Upper lobe of right lung (tissue), 1 donor: ENCODE measurements at regions not wholly inside any gene's neighbourhood (a gene's known extent, or its start where the extent isn't known, plus 50 kb on each side); places are given as distances from the start of the nearest gene placed in this dataset.
"Not testable (repeated sequence)": the region's sequence is repeated elsewhere in the genome, so short reads cannot be mapped to it uniquely, and the experiment has no call there.

ENCODE experiments used
- ATAC-seq: fragments of 200-7000 bp; cut with Tn5 transposase; one replicate; pipeline ENCODE4 v1.9.1; 2020; ENCODE audit warnings: mild to moderate bottlenecking, moderate library complexity
- DNase-seq: peaks from one replicate; pipeline ENCODE4 v3.0.0-alpha.2; 2020
- H3K27ac ChIP-seq: fragments of 200-600 bp; one replicate; pipeline ENCODE4 v1.8.0; 2022
- H3K27me3 ChIP-seq: fragments of 200-600 bp; one replicate; pipeline ENCODE4 v1.8.0; 2022; ENCODE audit warnings: mild to moderate bottlenecking
- H3K36me3 ChIP-seq: fragments of 200-600 bp; one replicate; pipeline ENCODE4 v1.8.0; 2022
- H3K4me1 ChIP-seq: fragments of 200-600 bp; one replicate; pipeline ENCODE4 v1.8.0; 2022
- H3K4me3 ChIP-seq: fragments of 200-600 bp; one replicate; pipeline ENCODE4 v1.8.0; 2022; ENCODE audit warnings: mild to moderate bottlenecking
- H3K9me3 ChIP-seq: fragments of 200-600 bp; one replicate; pipeline ENCODE4 v1.8.0; 2022
- CTCF ChIP-seq: fragments of 200-600 bp; IDR thresholded peaks from one replicate; pipeline ENCODE4 v1.8.0; 2022; ENCODE audit warnings: antibody characterized with exemption
- intact Hi-C: fragments of 100-400 bp; cut with DNase I; formaldehyde crosslinking; loops from one replicate; pipeline ENCODE4 v1.11.0; 2022
- donor health status: DM: no; HTN: yes; CAD: no; lungs with severe emphysema.

GRCh38 chr3:86410587-86410986, 580.4 kb downstream of the VGLL3 start:
- Histone ChIP-seq H3K27me3 (no peaks in the 10 kb centered on the region), H3K4me3 (no peak overlapping the region), H3K9me3 (no peaks in the 10 kb centered on the region), H3K4me1 (no peaks in the 10 kb centered on the region), H3K36me3 (no peaks in the 10 kb centered on the region), H3K27ac (no peak overlapping the region)
- TF ChIP-seq CTCF = no peak
- intact Hi-C loops = no loop called here
- DNase-seq (no peak), ATAC-seq (no peak)

GRCh38 chr3:86389759-86390158, 601.2 kb downstream of the VGLL3 start:
- ATAC-seq, DNase-seq, H3K27ac ChIP-seq, H3K4me1 ChIP-seq, H3K4me3 ChIP-seq, H3K9me3 ChIP-seq, H3K36me3 ChIP-seq, intact Hi-C loops, H3K27me3 ChIP-seq: not testable (repeated sequence)

- ATAC-seq (no peak), DNase-seq (no peak)
- TF ChIP-seq CTCF = no peak
- H3K9me3 ChIP-seq = no peaks in the 10 kb centered on the region
- no peaks in the 10 kb centered on the region for H3K36me3 ChIP-seq
- H3K27me3 ChIP-seq = no peaks in the 10 kb centered on the region
- intact Hi-C loops = no loop called here
- no peak overlapping the region for H3K4me3 ChIP-seq
- no peaks in the 10 kb centered on the region for H3K4me1 ChIP-seq
- H3K27ac ChIP-seq = no peak overlapping the region
These were observed 602.1 kb downstream of the VGLL3 start for GRCh38 chr3:86388820-86389219.

- intact Hi-C loops = no loop called here
- Histone ChIP-seq H3K27ac (no peak overlapping the region), H3K4me3 (no peak overlapping the region), H3K27me3 (no peaks in the 10 kb centered on the region), H3K4me1 (no peaks in the 10 kb centered on the region), H3K36me3 (no peaks in the 10 kb centered on the region), H3K9me3 (no peaks in the 10 kb centered on the region)
- no peak for TF ChIP-seq CTCF
- ATAC-seq (no peak), DNase-seq (no peak)
These were observed 608.4 kb downstream of the VGLL3 start for GRCh38 chr3:86382556-86382955.

- no peaks in the 10 kb centered on the region for H3K4me1 ChIP-seq
- H3K27me3 ChIP-seq = no peaks in the 10 kb centered on the region
- DNase-seq (no peak), ATAC-seq (no peak)
- no peak overlapping the region for H3K27ac ChIP-seq
- H3K36me3 ChIP-seq = no peaks in the 10 kb centered on the region
- intact Hi-C loops = no loop called here
- no peaks in the 10 kb centered on the region for H3K9me3 ChIP-seq
- H3K4me3 ChIP-seq = no peak overlapping the region
- no peak for TF ChIP-seq CTCF
These were observed 609.7 kb downstream of the VGLL3 start for GRCh38 chr3:86381247-86381646.

GRCh38 chr3:86379280-86379679, 611.7 kb downstream of the VGLL3 start:
- H3K27me3 ChIP-seq = no peaks in the 10 kb centered on the region
- no peak for DNase-seq
- no peaks in the 10 kb centered on the region for H3K36me3 ChIP-seq
- no peaks in the 10 kb centered on the region for H3K9me3 ChIP-seq
- no peak for ATAC-seq
- no peak for TF ChIP-seq CTCF
- intact Hi-C loops = no loop called here
- H3K4me1 ChIP-seq = no peaks in the 10 kb centered on the region
- H3K27ac ChIP-seq = no peak overlapping the region
- no peak overlapping the region for H3K4me3 ChIP-seq
